Right hindlimb (tissue), 1 donor: ENCODE measurements at regions not wholly inside any gene's neighbourhood (a gene's known extent, or its start where the extent isn't known, plus 50 kb on each side); places are given as distances from the start of the nearest gene placed in this dataset.

Experiments used
- DNase-seq: peaks from one replicate; pipeline ENCODE4 v3.0.0-alpha.2; 2018

DNA sequence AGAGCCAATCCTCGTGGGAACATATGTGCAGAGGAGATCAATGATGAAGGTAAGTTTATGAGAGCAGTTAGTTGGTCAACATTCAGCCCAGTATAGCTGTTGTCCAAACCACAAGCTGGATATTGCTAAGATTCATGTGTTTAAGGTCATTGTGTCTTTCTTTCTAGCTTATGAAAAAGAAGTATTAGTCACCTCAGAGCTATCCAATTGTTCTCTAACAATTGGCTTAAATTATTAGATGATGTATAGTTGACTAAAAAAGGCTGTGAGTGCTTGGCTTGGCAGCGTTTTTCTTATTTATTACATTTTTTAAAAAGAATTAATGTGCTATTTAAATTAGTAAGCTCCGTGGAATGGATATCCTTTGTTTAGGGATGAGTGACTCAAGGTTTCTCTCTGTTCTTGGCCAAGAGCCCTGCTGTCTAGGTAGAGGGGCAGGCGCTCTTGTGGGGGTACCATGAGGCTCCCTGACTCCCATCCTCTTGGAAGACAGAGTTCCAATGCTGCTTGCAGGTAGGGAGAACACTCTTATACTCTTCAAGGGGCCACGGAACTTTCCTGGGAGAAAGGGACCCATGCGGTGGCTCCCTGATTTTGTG, 487.4 kb downstream of the IRX1 start:
- no peak for DNase-seq

GRCh38 chr5:4083591-4084337, 488.1 kb downstream of the IRX1 start:
- DNase-seq: no peak

DNA sequence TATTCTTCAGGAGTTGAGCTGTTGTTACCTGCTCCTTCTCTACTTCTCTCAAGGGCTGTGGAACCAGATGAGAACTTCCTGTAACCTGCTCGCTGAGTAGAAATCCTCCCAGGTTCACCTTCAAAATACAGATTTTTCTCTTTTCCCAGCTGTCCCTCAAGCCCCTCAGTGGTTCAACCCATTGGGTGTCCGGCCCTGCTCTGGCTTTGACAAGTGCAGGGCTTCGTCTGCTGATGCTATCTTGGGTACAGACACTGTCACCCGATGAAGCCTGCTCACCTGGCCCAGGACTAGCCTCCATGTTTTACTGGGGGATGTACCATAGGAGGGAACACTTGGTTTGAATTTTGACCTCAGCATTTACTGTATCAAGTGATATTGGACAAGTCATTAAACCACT, 490.4 kb downstream of the IRX1 start:
- no peak for DNase-seq

DNA sequence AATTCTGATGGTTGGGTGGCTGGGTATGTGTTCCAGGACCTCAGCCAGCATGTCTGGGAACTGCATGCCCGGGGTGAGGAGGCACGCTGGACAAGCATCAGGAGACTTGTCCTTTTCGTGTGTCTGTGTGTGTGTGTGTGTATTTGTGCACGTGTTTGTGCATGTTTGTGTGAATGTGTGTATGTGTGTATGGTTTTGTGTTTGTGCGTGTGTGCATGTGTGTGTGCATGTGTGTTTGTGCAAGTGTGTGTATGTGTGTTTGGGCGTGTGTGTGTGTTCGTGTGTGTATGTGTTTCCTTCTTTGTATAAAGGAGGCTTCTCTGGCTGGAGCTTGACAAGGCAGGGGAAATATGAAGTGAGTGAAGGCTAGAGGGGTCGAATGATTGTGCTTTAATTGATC, 491.5 kb downstream of the IRX1 start:
- no peak for DNase-seq

- no peak for DNase-seq
Measured at GRCh38 chr5:4089087-4089486, 493.5 kb downstream of the IRX1 start.

- no peak for DNase-seq
Measured at GRCh38 chr5:4093236-4093635, 497.6 kb downstream of the IRX1 start.

DNA sequence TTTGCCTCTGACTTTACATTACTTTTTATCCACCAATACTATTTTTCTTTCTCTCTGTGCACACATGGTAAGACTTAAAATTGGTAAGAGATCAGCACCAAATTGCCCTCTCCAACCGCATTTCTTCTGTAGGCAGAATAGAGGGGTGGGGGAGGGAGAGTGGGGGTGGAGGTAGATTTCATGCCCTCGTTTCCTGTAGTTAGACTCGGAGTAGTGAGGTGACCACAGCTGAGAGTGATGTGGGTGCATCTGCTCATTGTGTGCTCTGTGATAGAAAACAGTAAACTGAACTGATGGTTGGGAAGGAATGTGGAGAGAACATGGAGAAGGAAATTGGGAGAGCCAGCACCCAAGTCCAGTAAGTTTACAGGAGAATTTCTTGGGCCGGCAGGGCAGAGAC, 498.3 kb downstream of the IRX1 start:
- no peak for DNase-seq

DNA sequence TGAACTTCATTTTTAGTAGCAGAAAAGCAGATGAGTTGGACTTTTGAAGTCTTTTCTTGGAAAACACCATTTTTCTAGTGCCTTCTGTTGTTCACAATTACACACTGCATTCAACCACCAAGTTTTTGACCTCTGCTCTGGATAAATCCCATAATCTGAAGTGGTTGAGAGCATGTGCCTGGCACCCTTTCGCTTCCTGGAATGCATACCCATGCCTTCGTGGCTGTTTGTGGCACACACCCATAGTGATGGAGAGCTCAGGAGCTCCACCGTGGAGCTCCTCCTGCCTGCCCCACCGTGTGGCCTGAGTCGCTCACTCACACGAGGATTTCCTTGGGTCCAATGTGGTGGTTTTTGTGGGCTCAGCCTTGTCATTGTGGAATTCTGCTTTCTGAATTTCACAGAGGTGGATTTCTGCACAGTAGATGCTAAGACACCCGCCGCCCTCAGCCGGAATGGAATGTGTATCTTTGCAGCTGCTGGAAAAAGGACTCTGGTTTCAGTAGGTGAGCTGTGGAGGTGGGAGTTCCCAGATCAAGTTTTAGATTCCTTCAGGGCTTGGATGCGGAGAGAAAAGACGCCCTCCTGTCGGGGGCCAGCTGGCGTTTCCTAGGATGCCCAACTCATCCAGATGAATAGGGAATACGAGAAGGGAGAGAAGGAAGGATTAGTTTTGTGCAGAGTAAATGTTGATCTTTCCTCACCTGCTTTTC, 500.4 kb downstream of the IRX1 start:
- no peak for DNase-seq

DNA sequence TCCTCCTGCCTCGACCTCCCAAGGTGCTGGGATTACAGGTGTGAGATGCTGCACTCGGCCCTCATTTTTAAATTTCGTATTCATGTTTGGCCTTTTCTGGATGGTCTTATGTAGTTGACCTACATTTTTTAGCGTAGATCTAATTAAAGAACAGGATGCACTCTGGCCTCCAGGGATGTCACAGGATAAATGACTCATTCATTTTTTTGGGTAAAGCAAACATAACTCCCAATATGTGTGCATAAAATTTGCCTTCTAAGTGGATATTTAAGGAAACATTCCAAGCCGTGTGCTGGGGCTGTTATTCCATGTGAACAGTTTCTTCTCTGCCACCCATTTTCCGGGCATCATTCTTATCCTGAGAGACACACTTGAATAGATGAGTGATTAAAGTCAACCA, 501.6 kb downstream of the IRX1 start:
- no peak for DNase-seq

DNA sequence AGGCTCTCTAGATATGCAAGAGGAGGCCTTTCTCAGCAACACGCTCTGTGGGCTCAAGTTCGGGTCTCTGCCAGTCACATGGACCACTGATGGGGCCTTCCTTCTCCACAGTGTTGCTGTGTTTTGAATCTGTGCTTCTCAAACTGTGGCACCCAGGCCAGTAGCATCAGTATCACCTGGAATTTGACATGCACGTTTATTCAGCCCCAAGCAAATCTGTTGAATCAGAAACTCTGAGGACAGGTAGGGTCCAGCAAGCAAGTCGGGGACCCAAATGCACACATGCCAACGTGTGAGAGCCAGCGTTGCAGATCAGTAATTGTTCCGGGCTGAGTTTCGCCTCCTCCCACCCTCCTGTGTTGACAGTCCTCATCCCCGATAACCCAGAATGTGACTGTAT, 502.6 kb downstream of the IRX1 start:
- no peak for DNase-seq

DNA sequence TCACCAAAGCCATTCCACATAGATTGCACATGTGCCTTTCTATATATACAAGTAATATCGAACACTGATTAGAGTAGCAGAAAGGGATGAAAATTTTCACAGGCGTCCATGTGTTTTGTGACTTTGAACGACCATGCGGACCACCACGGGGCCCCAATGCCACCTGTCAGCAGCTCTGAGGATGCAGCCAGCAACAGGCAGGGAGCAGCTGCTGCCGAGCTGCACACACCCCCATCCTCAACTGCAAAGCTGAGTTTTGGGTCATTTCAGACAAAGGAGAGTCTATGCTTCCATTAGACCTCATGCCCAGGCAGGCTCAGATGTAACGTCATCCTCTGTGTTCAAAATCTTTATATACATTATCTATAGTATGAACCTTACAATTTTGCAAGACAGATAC, 503.8 kb downstream of the IRX1 start:
- DNase-seq: peak; percentile 51

GRCh38 chr5:4100739-4101138, 505.1 kb downstream of the IRX1 start:
- no peak for DNase-seq

GRCh38 chr5:4101189-4101588, 505.6 kb downstream of the IRX1 start:
- no peak for DNase-seq

GRCh38 chr5:4104831-4105597, 509.4 kb downstream of the IRX1 start:
- no peak for DNase-seq

- no peak for DNase-seq
Measured at GRCh38 chr5:4108690-4109089, 513.1 kb downstream of the IRX1 start.

GRCh38 chr5:4113426-4113825, 517.8 kb downstream of the IRX1 start:
- DNase-seq: no peak

- no peak for DNase-seq
Measured at GRCh38 chr5:4113905-4114304, 518.3 kb downstream of the IRX1 start.

DNA sequence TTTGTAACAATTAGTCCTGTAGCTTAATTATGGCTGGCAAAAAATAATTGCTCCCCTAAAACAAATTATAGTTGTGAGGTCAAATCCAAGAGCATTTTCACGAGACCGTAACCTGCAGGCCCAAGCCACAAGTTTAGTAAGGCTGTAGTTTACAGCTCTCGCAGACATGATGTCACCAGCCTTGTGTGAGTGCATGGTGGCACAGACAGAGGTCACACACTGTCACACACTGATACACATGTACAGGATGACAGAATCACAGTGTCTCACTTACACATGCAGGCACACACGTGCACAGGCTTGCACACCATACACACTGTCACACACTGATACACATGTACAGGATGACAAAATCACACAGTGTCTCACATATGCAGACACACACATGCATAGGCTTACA, 518.8 kb downstream of the IRX1 start:
- no peak for DNase-seq

DNA sequence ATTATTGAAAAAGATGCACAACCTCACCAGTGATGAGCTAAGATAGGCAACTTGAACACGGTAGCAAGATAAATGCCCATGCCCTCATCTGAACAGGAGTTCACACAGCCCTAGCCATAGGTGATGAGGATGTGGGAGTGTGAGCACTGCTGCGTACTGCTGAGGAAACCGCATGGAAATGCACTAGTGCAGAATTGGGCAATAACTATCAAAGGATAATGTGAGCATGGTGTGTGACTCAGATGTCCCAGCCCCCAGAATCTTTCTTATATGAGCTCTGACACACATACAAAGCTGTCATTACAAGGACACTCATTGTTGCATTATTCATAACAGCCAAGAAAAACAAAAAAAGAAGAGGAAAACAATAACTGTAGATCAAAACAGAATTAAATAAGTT, 521.2 kb downstream of the IRX1 start:
- no peak for DNase-seq

DNA sequence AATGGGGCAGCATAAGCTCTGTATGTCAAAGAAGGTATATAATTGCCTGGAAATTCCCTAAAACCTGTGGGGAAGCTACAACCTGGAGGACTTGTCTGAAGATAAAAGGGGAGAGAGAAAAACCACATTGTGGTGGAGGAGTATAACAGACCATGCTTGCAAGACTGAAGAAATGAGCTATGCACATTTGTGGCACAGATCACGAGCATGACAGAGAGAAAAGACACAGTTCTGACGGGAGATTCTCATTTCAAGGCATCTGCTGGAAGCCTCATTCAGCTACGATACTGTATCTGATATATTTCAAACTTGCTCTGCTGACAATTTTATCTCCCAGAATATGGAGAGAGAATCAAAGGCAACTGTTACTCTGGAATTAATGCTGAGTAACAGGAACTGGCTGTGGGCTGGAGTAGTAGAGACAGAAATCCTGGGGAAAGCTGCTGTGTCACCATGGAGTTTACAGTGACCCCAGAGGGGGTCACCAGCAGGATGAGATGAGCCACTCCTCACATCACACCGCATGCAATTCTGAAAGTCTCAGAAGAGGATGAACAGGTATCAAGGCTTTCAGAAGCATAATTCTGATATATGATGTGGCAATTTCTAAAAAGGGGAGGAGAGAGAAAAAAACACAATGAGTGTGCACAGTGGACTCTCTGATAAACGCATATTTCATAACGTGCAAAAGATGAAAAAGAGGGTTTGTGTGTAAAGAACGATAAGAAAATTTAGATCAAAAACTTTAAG, 528.8 kb downstream of the IRX1 start:
- no peak for DNase-seq

DNA sequence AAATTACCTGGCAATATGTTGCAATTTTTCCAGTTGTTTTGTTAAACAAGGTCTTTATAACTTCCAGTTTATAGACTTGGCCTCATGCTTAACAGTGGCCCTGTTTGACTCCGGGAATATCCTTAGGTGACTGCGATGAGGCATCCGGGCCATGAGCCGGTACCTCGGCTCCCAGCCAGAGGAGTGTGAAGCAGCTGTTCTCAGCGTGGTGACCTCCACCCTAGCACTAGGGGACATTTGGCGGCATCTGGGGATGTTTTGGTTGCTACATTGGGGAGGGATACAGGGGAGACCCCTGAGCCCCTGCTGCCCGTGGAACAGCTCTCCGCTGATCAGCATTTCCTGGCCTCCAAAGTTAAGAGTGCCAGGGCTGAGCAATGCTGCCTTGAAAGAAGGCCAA, 533.4 kb downstream of the IRX1 start:
- no peak for DNase-seq

GRCh38 chr5:4129523-4129922, 533.9 kb downstream of the IRX1 start:
- DNase-seq: no peak

DNA sequence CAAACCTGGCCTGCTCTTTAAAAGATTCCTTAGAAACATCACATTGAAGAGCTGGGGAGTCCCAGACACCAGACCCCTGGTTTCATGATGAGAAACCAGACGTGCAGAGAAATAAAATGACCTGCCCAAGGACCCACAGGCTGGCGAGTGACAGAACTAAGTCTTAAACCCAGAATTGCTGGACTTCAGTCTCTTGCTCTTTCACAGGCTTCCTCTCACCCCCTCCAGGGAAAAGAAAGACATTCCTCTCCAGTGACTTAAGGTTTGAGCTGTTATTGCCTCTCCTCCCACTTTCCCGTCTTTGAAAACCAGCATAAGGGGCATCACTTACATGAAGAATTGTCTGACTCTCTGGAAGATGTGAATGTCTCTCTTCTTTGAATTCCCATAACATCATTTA, 535.2 kb downstream of the IRX1 start:
- no peak for DNase-seq
